Stimulated activated CD4-positive, alpha-beta T cell treated with anti-CD3 and anti-CD28 coated beads, Interleukin-1b, Interleukin-23, amount 100 ng/mL, for 24 hours (primary cell): ENCODE measurements at regions not wholly inside any gene's neighbourhood (a gene's known extent, or its start where the extent isn't known, plus 50 kb on each side); places are given as distances from the start of the nearest gene placed in this dataset.

Experiments used
- DNase-seq, 4 experiments: peaks; one replicate each; pipeline ENCODE4 v3.0.0-alpha.2; 2020; ENCODE audit warnings: low read depth in 4 of 4, low spot score in 1 of 4

DNA sequence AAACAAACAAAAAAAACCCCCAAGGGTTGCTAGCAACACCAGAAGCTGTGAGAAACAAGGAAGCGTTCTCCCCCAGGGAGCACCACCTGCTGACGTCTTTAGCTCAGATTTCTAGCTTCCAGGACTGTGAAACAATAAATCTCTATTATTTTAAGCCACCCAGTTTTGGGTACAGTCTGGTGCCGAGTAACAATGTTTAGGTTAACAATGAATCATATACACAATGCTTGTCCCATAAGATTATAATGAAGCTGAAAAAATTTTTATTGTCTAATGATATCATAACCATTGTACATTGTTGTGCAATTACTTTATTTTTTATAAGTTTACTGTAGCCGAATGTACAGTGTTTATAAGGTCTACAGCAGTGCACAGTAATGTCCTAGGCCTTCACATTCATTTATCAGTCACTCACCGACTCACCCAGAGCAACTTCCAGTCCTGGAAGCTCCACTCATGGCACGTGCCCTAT lies 72.1 kb upstream of the CAB39 start:
- DNase-seq, result no peak

DNA sequence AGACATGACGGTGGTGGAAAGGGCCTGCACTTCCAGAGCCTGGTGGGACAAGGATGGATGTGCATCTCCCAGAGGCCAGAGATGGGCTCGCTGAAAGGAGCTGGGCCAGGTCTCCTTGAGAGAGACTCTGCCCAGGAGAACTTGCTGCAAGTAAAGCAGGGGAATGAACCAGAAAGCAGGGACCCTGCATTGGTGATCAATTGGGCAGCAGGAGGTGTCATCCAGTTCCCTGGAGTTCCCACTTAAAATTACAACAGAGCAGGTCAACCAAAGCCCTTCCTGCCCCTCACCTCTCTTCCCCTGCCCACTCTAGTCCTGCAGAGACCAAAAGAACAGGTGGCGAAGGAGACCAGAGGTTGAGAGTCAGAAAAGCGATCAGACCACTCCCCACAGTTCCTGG lies 69.7 kb upstream of the CAB39 start:
- DNase-seq, result no peak

DNA sequence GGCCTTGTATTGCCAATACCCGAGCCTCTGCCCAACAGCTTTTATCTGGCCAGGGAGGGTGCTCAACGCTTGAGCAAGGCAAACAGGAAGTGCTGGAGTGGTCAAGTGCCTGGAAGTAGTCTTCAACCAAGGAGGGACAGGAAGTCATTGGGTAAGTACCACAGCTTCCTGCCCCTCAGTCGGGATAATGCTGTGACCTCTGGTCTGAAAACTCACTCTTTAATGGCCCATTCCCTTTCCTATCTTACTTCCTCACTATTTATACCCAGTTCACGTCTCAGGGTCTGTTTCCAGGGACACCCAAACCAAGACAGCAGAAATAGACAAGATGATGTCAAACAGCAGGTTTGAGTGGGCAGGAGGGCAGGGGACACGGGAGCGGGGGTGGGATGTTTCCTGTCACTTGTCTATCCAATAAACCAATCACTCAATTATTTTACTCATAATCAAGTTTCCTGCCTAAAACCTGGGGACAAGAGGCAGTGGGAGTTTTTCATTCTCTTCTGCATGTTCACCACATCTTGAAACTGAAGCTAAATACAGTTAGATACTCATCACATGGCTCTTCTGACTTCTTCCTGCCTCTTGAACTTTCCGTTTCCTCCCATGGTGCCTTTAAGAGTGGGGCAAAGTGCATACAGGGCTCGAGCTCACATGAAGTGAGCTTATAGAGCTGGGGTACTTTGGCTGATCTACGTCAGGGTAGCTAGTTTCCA lies 68.9 kb upstream of the CAB39 start:
- DNase-seq, result peak in 3 of 4 experiments; percentile 37 to 61 (median 42)

GRCh38 chr2:230644356-230644935 lies 68.2 kb upstream of the CAB39 start:
- DNase-seq, result no peak

DNA sequence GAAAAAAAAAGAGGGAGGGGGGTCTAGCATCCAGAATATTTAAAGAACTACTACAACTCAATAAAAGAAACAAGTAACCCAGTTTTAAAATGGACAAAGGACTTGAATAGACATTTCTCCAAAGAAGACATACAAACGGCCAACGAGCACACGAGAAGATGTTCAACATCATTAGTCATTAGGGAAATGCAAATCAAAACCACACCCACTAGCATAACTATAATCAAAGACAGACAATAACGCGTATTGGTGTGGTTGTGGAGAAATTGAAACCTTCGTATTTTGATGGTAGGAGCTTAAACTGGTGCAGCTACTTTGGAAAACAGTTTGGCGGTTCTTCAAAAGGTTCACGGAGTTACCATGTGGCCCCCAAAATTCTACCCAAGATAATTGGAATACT lies 64.3 kb upstream of the CAB39 start:
- DNase-seq, result no peak

- DNase-seq, result no peak
Observed at GRCh38 chr2:230650585-230651137, 62.0 kb upstream of the CAB39 start.

GRCh38 chr2:230654057-230654456 lies 58.6 kb upstream of the CAB39 start:
- no peak for DNase-seq

- DNase-seq, result no peak
Observed at GRCh38 chr2:230657462-230657861, 55.2 kb upstream of the CAB39 start.

- DNase-seq, result no peak
Observed at GRCh38 chr2:230657906-230658305, 54.7 kb upstream of the CAB39 start.

DNA sequence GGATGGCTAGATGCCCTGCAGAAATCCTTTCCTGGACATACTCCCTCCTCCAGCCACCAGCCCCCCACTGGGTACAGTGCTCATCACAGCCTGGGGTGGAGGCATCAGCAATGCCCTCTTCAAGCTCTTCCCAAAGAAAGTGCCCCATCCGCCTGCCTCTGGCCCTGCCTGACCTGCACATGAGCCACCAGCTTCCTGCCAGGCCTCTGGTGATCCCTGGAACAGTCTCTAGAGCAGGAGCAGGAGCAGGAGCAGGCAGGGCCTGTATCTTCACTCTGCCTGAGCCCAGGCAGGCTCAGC lies 54.1 kb upstream of the CAB39 start:
- no peak for DNase-seq

DNA sequence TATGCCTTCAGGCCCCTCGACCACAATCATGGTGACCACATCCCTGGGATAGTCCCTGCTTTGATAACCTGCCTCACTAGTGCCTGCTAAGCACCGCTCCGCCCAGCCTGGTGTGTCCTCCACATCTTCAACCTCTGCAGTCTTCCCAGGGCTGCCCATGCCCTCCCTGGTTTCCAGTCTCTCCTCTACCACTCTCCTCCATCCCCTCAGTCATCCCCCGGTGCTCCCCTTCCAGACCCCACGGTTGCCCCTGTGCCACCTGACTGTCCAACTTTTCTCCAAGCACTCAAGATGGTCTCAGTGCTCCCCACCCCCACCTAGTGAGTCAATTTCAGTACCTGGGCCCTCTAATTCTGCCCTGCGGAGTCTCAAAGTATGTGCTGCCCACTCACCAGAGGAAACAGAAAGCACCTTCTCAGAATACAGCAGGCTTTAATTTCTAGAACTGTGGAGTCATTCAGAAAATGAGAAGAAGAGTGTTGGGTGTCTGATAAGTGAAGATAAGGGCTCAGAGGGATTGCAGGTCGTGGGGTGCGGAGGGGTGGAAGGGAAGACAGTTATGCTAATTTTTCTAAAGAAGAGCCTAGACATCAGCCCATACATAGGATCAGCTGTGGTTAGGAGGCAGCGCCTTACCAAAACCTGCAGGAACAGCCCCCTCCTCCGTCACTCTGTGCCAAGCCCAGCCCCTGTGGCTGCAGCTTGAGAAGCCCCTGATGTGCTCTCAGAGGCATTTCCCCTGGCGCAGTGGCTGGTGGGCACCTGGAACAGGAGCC lies 53.6 kb upstream of the CAB39 start:
- peak in 2 of 4 experiments; percentile 62 to 71 for DNase-seq

GRCh38 chr2:230660294-230661060 lies 52.2 kb upstream of the CAB39 start:
- DNase-seq, result peak in 1 of 4 experiments; percentile 56

- DNase-seq, result no peak
Observed at GRCh38 chr2:230661072-230661957, 51.3 kb upstream of the CAB39 start.
